Natural killer cell (primary cell): ENCODE measurements at regions not wholly inside any gene's neighbourhood (a gene's known extent, or its start where the extent isn't known, plus 50 kb on each side); places are given as distances from the start of the nearest gene placed in this dataset.

Source experiments
- ATAC-seq, 3 donors: fragments of 150-1000 bp in 2 of 3; fragments of 200-7000 bp in 1 of 3; cut with Tn5 transposase; 1 replicate in 1 of 3; 2 replicates in 2 of 3; pipeline ENCODE4 v1.10.0; 2021; ENCODE audit warnings: mild to moderate bottlenecking in 2 of 3, moderate library complexity in 2 of 3
- DNase-seq, 2 donors: peaks; one replicate each; pipeline versions ENCODE4 v3.0.0 to v3.0.0-alpha.2; 2013 to 2021; ENCODE audit warnings: mixed read lengths in 1 of 2
- H3K27ac ChIP-seq: one replicate; pipeline ENCODE4 v1.5.1; 2013; ENCODE audit warnings: mild to moderate bottlenecking, low read length
- H3K27me3 ChIP-seq: one replicate; pipeline ENCODE4 v1.6.1; 2013; ENCODE audit warnings: low read length; ENCODE audit not compliant: control insufficient read depth, insufficient read depth
- H3K36me3 ChIP-seq: one replicate; pipeline ENCODE4 v1.6.1; 2013; ENCODE audit warnings: low read length; ENCODE audit not compliant: control insufficient read depth, insufficient read depth
- H3K4me1 ChIP-seq: one replicate; pipeline ENCODE4 v1.6.1; 2013; ENCODE audit warnings: low read length; ENCODE audit not compliant: control insufficient read depth, insufficient read depth
- H3K4me3 ChIP-seq: one replicate; pipeline ENCODE4 v1.5.1; 2013; ENCODE audit warnings: low read length
- H3K9me3 ChIP-seq: one replicate; pipeline ENCODE4 v1.6.1; 2013; ENCODE audit warnings: low read length; ENCODE audit not compliant: control insufficient read depth, insufficient read depth
- H3K27ac Mint-ChIP-seq, 2 donors: one replicate each; pipeline ENCODE4 v1.8.0; 2022; ENCODE audit warnings: mild to moderate bottlenecking in 2 of 2, mixed read lengths in 2 of 2, moderate library complexity in 1 of 2
- H3K27me3 Mint-ChIP-seq, 2 donors: one replicate each; pipeline ENCODE4 v1.8.0; 2022; ENCODE audit warnings: low read depth in 2 of 2, mixed read lengths in 2 of 2
- H3K36me3 Mint-ChIP-seq: one replicate; pipeline ENCODE4 v1.8.0; 2022; ENCODE audit warnings: mixed read lengths
- H3K4me1 Mint-ChIP-seq, 2 donors: one replicate each; pipeline ENCODE4 v1.8.0; 2022; ENCODE audit warnings: mixed read lengths in 2 of 2
- H3K4me3 Mint-ChIP-seq: one replicate; pipeline ENCODE4 v1.8.0; 2022; ENCODE audit warnings: mild to moderate bottlenecking, moderate library complexity, mixed read lengths
- H3K9me3 Mint-ChIP-seq, 2 donors: one replicate each; pipeline ENCODE4 v1.8.0; 2022; ENCODE audit warnings: mixed read lengths in 2 of 2
- WGBS: methylation state at CpG from one replicate; pipeline ENCODE4 v1.1.7; 2013; ENCODE audit warnings: missing lambda C conversion rate; ENCODE audit not compliant: insufficient coverage; 5-methylcytosine and 5-hydroxymethylcytosine counted together
- intact Hi-C: fragments of 100-400 bp; cut with micrococcal nuclease; formaldehyde crosslinking; loops from one replicate; pipeline ENCODE4 v1.14.2; 2022
- TF ChIP-seq, protein P1 (sequence below): fragments of 200-600 bp; IDR thresholded peaks from one replicate; pipeline ENCODE4 v1.8.0; 2022; ENCODE audit warnings: antibody characterized with exemption

- no peaks in the 10 kb centered on the region for H3K27me3 Mint-ChIP-seq
- H3K4me1 Mint-ChIP-seq, result no peaks in the 10 kb centered on the region
- TF ChIP-seq, protein P1, sequence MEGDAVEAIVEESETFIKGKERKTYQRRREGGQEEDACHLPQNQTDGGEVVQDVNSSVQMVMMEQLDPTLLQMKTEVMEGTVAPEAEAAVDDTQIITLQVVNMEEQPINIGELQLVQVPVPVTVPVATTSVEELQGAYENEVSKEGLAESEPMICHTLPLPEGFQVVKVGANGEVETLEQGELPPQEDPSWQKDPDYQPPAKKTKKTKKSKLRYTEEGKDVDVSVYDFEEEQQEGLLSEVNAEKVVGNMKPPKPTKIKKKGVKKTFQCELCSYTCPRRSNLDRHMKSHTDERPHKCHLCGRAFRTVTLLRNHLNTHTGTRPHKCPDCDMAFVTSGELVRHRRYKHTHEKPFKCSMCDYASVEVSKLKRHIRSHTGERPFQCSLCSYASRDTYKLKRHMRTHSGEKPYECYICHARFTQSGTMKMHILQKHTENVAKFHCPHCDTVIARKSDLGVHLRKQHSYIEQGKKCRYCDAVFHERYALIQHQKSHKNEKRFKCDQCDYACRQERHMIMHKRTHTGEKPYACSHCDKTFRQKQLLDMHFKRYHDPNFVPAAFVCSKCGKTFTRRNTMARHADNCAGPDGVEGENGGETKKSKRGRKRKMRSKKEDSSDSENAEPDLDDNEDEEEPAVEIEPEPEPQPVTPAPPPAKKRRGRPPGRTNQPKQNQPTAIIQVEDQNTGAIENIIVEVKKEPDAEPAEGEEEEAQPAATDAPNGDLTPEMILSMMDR, result no peak
- 65% methylated on average over 5 of the region's 5 CpGs for WGBS
- no peak overlapping the region for H3K27ac Mint-ChIP-seq
- H3K4me3 Mint-ChIP-seq, result no peak overlapping the region
- intact Hi-C loops, result no loop called here
- H3K27me3 ChIP-seq, result no peaks in the 10 kb centered on the region
- DNase-seq, result no peak
- H3K4me1 ChIP-seq, result no peaks in the 10 kb centered on the region
- H3K4me3 ChIP-seq, result no peak overlapping the region
- no peaks in the 10 kb centered on the region for H3K9me3 ChIP-seq
- H3K9me3 Mint-ChIP-seq, result peaks cover 3 to 5% of the 10 kb centered on the region in 2 donors
- no peak overlapping the region for H3K27ac ChIP-seq
- H3K36me3 ChIP-seq, result no peaks in the 10 kb centered on the region
- no peaks in the 10 kb centered on the region for H3K36me3 Mint-ChIP-seq
- no peak for ATAC-seq
Measured at GRCh38 chr2:6069381-6069780, 377.2 kb downstream of the SOX11 start.

- intact Hi-C loops, result no loop called here
- no peaks in the 10 kb centered on the region for H3K36me3 Mint-ChIP-seq
- Histone ChIP-seq H3K4me3 (no peak overlapping the region), H3K4me1 (no peaks in the 10 kb centered on the region), H3K36me3 (no peaks in the 10 kb centered on the region), H3K9me3 (no peaks in the 10 kb centered on the region), H3K27me3 (no peaks in the 10 kb centered on the region), H3K27ac (no peak overlapping the region)
- H3K27ac Mint-ChIP-seq, result no peak overlapping the region
- H3K27me3 Mint-ChIP-seq, result no peaks in the 10 kb centered on the region
- no peak overlapping the region for H3K4me3 Mint-ChIP-seq
- H3K9me3 Mint-ChIP-seq, result peaks cover 0 to 3% of the 10 kb centered on the region in 2 donors
- ATAC-seq, result no peak
- no peak for DNase-seq
- 79% methylated on average over 3 of the region's 4 CpGs for WGBS
- TF ChIP-seq, protein P1, result no peak
- no peaks in the 10 kb centered on the region for H3K4me1 Mint-ChIP-seq
Measured at GRCh38 chr2:6071519-6071918, 379.3 kb downstream of the SOX11 start.

- intact Hi-C loops, result no loop called here
- ATAC-seq (no peak), DNase-seq (no peak)
- Histone ChIP-seq H3K27me3 (no peaks in the 10 kb centered on the region), H3K27ac (no peak overlapping the region), H3K4me3 (no peak overlapping the region), H3K9me3 (no peaks in the 10 kb centered on the region), H3K4me1 (no peaks in the 10 kb centered on the region), H3K36me3 (no peaks in the 10 kb centered on the region)
- Mint-ChIP-seq H3K4me3 (no peak overlapping the region), H3K4me1 (no peaks in the 10 kb centered on the region), H3K27me3 (no peaks in the 10 kb centered on the region), H3K36me3 (no peaks in the 10 kb centered on the region), H3K9me3 (peaks cover 0 to 3% of the 10 kb centered on the region in 2 donors), H3K27ac (no peak overlapping the region)
- WGBS, result 78% methylated on average over 1 of the region's 5 CpGs
- TF ChIP-seq, protein P1, result no peak
Measured at GRCh38 chr2:6072276-6072675, 380.1 kb downstream of the SOX11 start.

DNA sequence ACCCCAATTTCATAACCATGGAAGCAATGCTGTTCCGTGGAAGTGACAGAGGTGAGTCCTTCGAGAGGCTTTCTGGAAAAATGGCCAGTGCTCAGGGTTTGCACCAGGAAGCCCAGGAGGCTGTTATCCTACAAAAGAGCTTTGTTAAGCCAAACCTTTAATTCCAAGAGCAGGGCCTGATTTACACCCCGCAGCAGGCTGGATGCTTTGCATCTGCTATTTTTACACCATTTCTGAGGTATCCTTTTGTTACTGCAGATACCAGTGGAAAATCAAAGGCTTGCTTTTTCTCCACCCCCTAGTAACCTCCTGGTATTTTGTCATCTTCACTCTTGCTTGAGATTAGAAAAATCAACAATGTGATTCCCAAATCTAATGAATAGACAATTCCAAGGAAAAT, 380.6 kb downstream of the SOX11 start:
- DNase-seq (no peak), ATAC-seq (no peak)
- H3K27me3 ChIP-seq, result no peaks in the 10 kb centered on the region
- Mint-ChIP-seq H3K4me1 (no peaks in the 10 kb centered on the region), H3K36me3 (no peaks in the 10 kb centered on the region), H3K9me3 (peaks cover 0 to 3% of the 10 kb centered on the region in 2 donors), H3K27me3 (no peaks in the 10 kb centered on the region), H3K27ac (no peak overlapping the region), H3K4me3 (no peak overlapping the region)
- WGBS, result 74% methylated on average over 3 of the region's 3 CpGs
- no peaks in the 10 kb centered on the region for H3K9me3 ChIP-seq
- intact Hi-C loops, result no loop called here
- H3K4me3 ChIP-seq, result no peak overlapping the region
- TF ChIP-seq, protein P1, result no peak
- H3K4me1 ChIP-seq, result no peaks in the 10 kb centered on the region
- H3K27ac ChIP-seq, result no peak overlapping the region
- H3K36me3 ChIP-seq, result no peaks in the 10 kb centered on the region
